Panc1 (cell line): ENCODE measurements at regions not wholly inside any gene's neighbourhood (a gene's known extent, or its start where the extent isn't known, plus 50 kb on each side); places are given as distances from the start of the nearest gene placed in this dataset.

Source experiments
- POLR2AphosphoS5 ChIP-seq: IDR thresholded peaks from 2 replicates; pipeline ENCODE4 v1.6.1; 2012; ENCODE audit warnings: mild to moderate bottlenecking, low read depth, low read length, moderate library complexity
- TF ChIP-seq, protein P1 (sequence below): fragments of 450-650 bp; IDR thresholded peaks from 2 replicates; pipeline ENCODE4 v1.5.1; 2017; ENCODE audit warnings: mild to moderate bottlenecking

DNA sequence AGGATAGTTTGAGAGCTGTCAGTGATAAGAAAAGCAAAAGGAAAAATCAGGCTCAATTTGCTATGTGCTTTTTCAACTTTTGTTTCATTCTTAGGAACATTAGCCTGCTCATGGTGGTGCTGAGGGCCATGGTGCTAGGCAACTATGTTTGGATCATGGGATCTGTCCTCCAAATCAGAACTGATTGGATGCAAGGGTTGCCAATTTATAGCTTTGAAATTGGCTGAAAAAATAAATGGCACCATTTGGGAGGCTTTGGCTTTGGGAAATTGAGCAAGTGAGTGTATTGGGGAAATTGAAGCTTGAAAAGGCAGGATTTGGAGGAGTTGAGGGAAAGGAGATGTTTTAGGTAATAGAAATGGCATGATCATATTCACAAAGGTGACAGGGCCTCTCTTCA lies 103.8 kb downstream of the CYP26A1 start:
- TF ChIP-seq, protein P1, sequence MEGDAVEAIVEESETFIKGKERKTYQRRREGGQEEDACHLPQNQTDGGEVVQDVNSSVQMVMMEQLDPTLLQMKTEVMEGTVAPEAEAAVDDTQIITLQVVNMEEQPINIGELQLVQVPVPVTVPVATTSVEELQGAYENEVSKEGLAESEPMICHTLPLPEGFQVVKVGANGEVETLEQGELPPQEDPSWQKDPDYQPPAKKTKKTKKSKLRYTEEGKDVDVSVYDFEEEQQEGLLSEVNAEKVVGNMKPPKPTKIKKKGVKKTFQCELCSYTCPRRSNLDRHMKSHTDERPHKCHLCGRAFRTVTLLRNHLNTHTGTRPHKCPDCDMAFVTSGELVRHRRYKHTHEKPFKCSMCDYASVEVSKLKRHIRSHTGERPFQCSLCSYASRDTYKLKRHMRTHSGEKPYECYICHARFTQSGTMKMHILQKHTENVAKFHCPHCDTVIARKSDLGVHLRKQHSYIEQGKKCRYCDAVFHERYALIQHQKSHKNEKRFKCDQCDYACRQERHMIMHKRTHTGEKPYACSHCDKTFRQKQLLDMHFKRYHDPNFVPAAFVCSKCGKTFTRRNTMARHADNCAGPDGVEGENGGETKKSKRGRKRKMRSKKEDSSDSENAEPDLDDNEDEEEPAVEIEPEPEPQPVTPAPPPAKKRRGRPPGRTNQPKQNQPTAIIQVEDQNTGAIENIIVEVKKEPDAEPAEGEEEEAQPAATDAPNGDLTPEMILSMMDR = no peak
- no peak for TF ChIP-seq POLR2AphosphoS5
